ENCODE measurements at regions not wholly inside any gene's neighbourhood (a gene's known extent, or its start where the extent isn't known, plus 50 kb on each side); places are given as distances from the start of the nearest gene placed in this dataset.

GRCh38 chr6:137283080-137283479 is 63.9 kb upstream of the IFNGR1 start:
- Histone ChIP-seq H3K4me3 (ENCODE audit: extremely low read depth in 1 of 4, insufficient read depth in 2 of 4, low read depth in 3 of 4, low read length in 4 of 4) (no peak overlapping the region), H3K27me3 (replicated peaks in 1 of 4; ENCODE audit: control insufficient read depth in 3 of 4, extremely low read depth in 1 of 4, insufficient read depth in 3 of 4, low read length in 3 of 4) (peaks cover 0 to 2% (median 0%) of the 10 kb centered on the region in 4 experiments; a peak in 1 of 7 replicates), H3K36me3 (ENCODE audit: control insufficient read depth in 2 of 4, insufficient read depth in 4 of 4, low read length in 3 of 4) (no peaks in the 10 kb centered on the region), H3K79me2 (ENCODE audit: control insufficient read depth in 1 of 2, insufficient read depth in 2 of 2, low read length in 2 of 2) (no peaks in the 10 kb centered on the region), H4K5ac (ENCODE audit: insufficient read length, low read depth, low read length) (no peak overlapping the region), H3K23me2 (ENCODE audit: low read depth, low read length) (no peaks in the 10 kb centered on the region), H2BK5ac (ENCODE audit: low read depth, low read length) (no peak overlapping the region), H2BK120ac (replicated peaks; ENCODE audit: low read depth, low read length) (no peak overlapping the region), H2BK15ac (ENCODE audit: low read length) (no peak overlapping the region), H3K14ac (ENCODE audit: insufficient read length) (no peak overlapping the region), H2AFZ (ENCODE audit: low read length) (no peak overlapping the region), H2BK12ac (ENCODE audit: low read depth, low read length) (no peak overlapping the region), H3K4me2 (ENCODE audit: insufficient read depth in 1 of 2, low read depth in 2 of 2, low read length in 2 of 2) (no peak overlapping the region), H3K4ac (replicated peaks; ENCODE audit: insufficient read length, low read depth, low read length) (no peak overlapping the region), H2AK5ac (ENCODE audit: low read depth, low read length) (no peak overlapping the region), H3K79me1 (ENCODE audit: low read depth, low read length) (no peaks in the 10 kb centered on the region), H3K4me1 (replicated peaks in 1 of 4; ENCODE audit: control insufficient read depth in 3 of 4, insufficient read depth in 4 of 4, low read length in 3 of 4) (no peaks in the 10 kb centered on the region; a peak in 1 of 7 replicates), H3K18ac (ENCODE audit: extremely low read depth, low read length) (no peak overlapping the region), H4K8ac (ENCODE audit: extremely low read depth, insufficient read depth, low read length) (no peak overlapping the region), H3K9ac (replicated peaks in 1 of 4; ENCODE audit: extremely low read depth in 1 of 4, low read depth in 3 of 4, low read length in 3 of 4) (no peak overlapping the region), H4K20me1 (replicated peaks in 1 of 2; ENCODE audit: control insufficient read depth in 1 of 2, insufficient read depth in 2 of 2, low read length in 2 of 2) (no peaks in the 10 kb centered on the region), H3K9me3 (ENCODE audit: insufficient read depth in 2 of 2, low read depth in 1 of 2, low read length in 1 of 2) (no peaks in the 10 kb centered on the region), H3K56ac (replicated peaks; ENCODE audit: insufficient read length, low read depth, low read length) (no peak overlapping the region), H3K23ac (ENCODE audit: insufficient read length) (no peak overlapping the region), H2BK20ac (ENCODE audit: low read length) (no peak overlapping the region), H4K91ac (replicated peaks; ENCODE audit: insufficient read length, low read length) (no peak overlapping the region), H3K27ac (ENCODE audit: low read depth, low read length) (no peak overlapping the region)
- 71% methylated on average over 2 of the region's 2 CpGs; no CpG with 5 or more reads in 1 of the 2 experiments for WGBS, 2 experiments (ENCODE audit: extremely low coverage in 1 of 2, insufficient coverage in 1 of 2, insufficient read length in 1 of 2, insufficient replicate concordance in 2 of 2, low coverage in 1 of 2, low lambda C conversion rate in 2 of 2, missing lambda C conversion rate in 1 of 2)
- CTCF ChIA-PET (ENCODE audit: partially characterized antibody) = no interaction called here
- TF ChIP-seq GTF2F1 (IDR thresholded peaks at IDR 0.05; ENCODE audit: borderline replicate concordance, low read depth, low read length) = no peak
- no peak for TF ChIP-seq CTBP2 (IDR thresholded peaks at IDR 0.05; ENCODE audit: borderline replicate concordance, insufficient read depth, insufficient read length, low read length)
- no peak for TF ChIP-seq TAF1 (IDR thresholded peaks at IDR 0.05; ENCODE audit: low read depth, low read length)
- TF ChIP-seq, protein P1, sequence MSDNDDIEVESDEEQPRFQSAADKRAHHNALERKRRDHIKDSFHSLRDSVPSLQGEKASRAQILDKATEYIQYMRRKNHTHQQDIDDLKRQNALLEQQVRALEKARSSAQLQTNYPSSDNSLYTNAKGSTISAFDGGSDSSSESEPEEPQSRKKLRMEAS (IDR thresholded peaks at IDR 0.05) = no peak
- no peak for TF ChIP-seq MAFK (IDR thresholded peaks at IDR 0.05; ENCODE audit: low read depth, low read length)
- TF ChIP-seq KDM4A (IDR thresholded peaks at IDR 0.05; ENCODE audit: low read depth, low read length, severe bottlenecking) = no peak
- no peak for TF ChIP-seq RBBP5 (IDR thresholded peaks at IDR 0.05; ENCODE audit: borderline replicate concordance, low read depth, low read length)
- TF ChIP-seq JUND (IDR thresholded peaks at IDR 0.05; ENCODE audit: low read length) = no peak
- DNase-seq (ENCODE audit: low read depth in 1 of 2, low spot score in 2 of 2) (no peak), FAIRE-seq (no peak)
- POLR2A ChIA-PET (ENCODE audit: partially characterized antibody) = no interaction called here

Data from H1 (cell line).